ENCODE measurements at regions not wholly inside any gene's neighbourhood (a gene's known extent, or its start where the extent isn't known, plus 50 kb on each side); places are given as distances from the start of the nearest gene placed in this dataset.

DNA sequence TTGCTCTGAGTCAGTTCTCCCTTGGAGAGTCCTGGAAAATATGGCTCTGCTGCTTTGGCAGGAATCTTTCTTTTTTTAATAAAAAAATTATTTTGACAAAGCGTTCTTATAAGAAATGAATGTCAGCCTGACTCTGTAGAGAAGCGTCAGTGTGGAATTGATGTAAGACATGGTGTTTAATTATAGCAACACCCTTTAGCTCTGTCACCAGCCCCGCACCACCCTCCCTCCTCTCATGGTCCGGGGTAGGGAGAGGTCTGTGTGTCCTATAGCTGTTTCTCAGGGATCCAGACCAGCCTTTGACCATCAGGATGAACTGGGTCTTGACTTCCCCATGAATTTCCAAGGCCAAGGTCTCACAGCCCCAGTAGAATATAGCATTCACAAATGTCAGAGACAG lies 120.6 kb downstream of the CHST1 start:
- no peak overlapping the region for H3K23ac ChIP-seq (ENCODE audit: insufficient read length, low read depth, low read length)
- no peaks in the 10 kb centered on the region for H3K4me1 ChIP-seq (ENCODE audit: insufficient read depth, low read length)
- no peak overlapping the region for H2AFZ ChIP-seq (ENCODE audit: low read length)
- H3K23me2 ChIP-seq (ENCODE audit: insufficient read length, low read depth, low read length, poor library complexity, severe bottlenecking), result no peaks in the 10 kb centered on the region
- no peak overlapping the region for H2BK5ac ChIP-seq (ENCODE audit: insufficient read length, low read length)
- H3K4ac ChIP-seq (ENCODE audit: low read depth, low read length), result no peak overlapping the region
- Mint-ChIP-seq H3K27ac (no peak overlapping the region), H3K36me3 (ENCODE audit: insufficient read depth in 1 of 3, low read depth in 3 of 3) (no peaks in the 10 kb centered on the region), H3K4me1 (no peaks in the 10 kb centered on the region), H3K27me3 (ENCODE audit: low read depth) (peaks cover 45% of the 10 kb centered on the region), H3K4me3 (no peak overlapping the region), H3K9me3 (no peaks in the 10 kb centered on the region)
- H2BK12ac ChIP-seq (ENCODE audit: insufficient read length, low read depth, low read length), result no peak overlapping the region
- H3K27ac ChIP-seq (ENCODE audit: insufficient read length, low read depth, low read length), result no peak overlapping the region
- H3K9ac ChIP-seq (ENCODE audit: extremely low read depth, insufficient read length, low read length), result no peak overlapping the region
- H3K56ac ChIP-seq (ENCODE audit: insufficient read length, low read depth, low read length), result no peak overlapping the region
- no peak overlapping the region for H4K8ac ChIP-seq (replicated peaks; ENCODE audit: insufficient read length, low read depth, low read length)
- no peaks in the 10 kb centered on the region for H3K27me3 ChIP-seq (ENCODE audit: insufficient read depth, low read length)
- no peak overlapping the region for H2BK15ac ChIP-seq (ENCODE audit: low read depth, low read length)
- no peak overlapping the region for H3T11ph ChIP-seq (ENCODE audit: low read length)
- H3K79me2 ChIP-seq (ENCODE audit: insufficient read depth, low read length), result no peaks in the 10 kb centered on the region
- H3K4me2 ChIP-seq (ENCODE audit: insufficient read depth, insufficient read length, low read length), result no peak overlapping the region
- H4K91ac ChIP-seq (ENCODE audit: insufficient read length, low read depth, low read length), result no peak overlapping the region
- no CpG with 5 or more reads among the region's 4 CpGs for WGBS (ENCODE audit: extremely low coverage, insufficient read length, low lambda C conversion rate)
- H4K5ac ChIP-seq (ENCODE audit: insufficient read length, low read depth, low read length), result no peak overlapping the region
- no peak overlapping the region for H2AK5ac ChIP-seq (ENCODE audit: insufficient read length, low read length)
- TF ChIP-seq, protein P1, sequence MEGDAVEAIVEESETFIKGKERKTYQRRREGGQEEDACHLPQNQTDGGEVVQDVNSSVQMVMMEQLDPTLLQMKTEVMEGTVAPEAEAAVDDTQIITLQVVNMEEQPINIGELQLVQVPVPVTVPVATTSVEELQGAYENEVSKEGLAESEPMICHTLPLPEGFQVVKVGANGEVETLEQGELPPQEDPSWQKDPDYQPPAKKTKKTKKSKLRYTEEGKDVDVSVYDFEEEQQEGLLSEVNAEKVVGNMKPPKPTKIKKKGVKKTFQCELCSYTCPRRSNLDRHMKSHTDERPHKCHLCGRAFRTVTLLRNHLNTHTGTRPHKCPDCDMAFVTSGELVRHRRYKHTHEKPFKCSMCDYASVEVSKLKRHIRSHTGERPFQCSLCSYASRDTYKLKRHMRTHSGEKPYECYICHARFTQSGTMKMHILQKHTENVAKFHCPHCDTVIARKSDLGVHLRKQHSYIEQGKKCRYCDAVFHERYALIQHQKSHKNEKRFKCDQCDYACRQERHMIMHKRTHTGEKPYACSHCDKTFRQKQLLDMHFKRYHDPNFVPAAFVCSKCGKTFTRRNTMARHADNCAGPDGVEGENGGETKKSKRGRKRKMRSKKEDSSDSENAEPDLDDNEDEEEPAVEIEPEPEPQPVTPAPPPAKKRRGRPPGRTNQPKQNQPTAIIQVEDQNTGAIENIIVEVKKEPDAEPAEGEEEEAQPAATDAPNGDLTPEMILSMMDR (conservative IDR thresholded peaks at IDR 0.05), result no peak
- DNase-seq, result no peak
- H4K20me1 ChIP-seq (ENCODE audit: control insufficient read depth, insufficient read depth, insufficient read length), result no peaks in the 10 kb centered on the region
- no peak overlapping the region for H2BK120ac ChIP-seq (ENCODE audit: low read depth, low read length, poor library complexity, severe bottlenecking)
- H2BK20ac ChIP-seq (ENCODE audit: low read depth, low read length, poor library complexity, severe bottlenecking), result no peak overlapping the region
- H3K9me3 ChIP-seq (ENCODE audit: control insufficient read depth, low read depth, low read length), result no peaks in the 10 kb centered on the region
- no peak overlapping the region for H3K18ac ChIP-seq (ENCODE audit: insufficient read length, low read depth, low read length)
- H3K14ac ChIP-seq (ENCODE audit: insufficient read depth, low read length), result no peak overlapping the region
- no peaks in the 10 kb centered on the region for H3K79me1 ChIP-seq (ENCODE audit: insufficient read depth, low read depth, low read length, poor library complexity, severe bottlenecking)

Measured in H9 (cell line).